Endothelial cell of umbilical vein (primary cell): ENCODE measurements at regions not wholly inside any gene's neighbourhood (a gene's known extent, or its start where the extent isn't known, plus 50 kb on each side); places are given as distances from the start of the nearest gene placed in this dataset.

Experiments
- BruUV-seq: library from RNA; stranded (reverse); fragments of 400-500 nt; replicated peaks from 2 replicates; lab custom pipeline; 2021; lab: Mats Ljungman, UMichigan
- CTCF ChIA-PET: fragments of 300-600, 350-600 bp; sonication (Branson Sonifier 250); formaldehyde crosslinking; loops from one replicate; lab custom pipeline; 2021; ENCODE audit warnings: antibody characterized with exemption, inconsistent platforms; lab: Charles Lee
- POLR2A ChIA-PET: fragments of 300-600, 350-600 bp; sonication (Branson Sonifier 250); formaldehyde crosslinking; loops from one replicate; lab custom pipeline; 2021; ENCODE audit warnings: antibody characterized with exemption, inconsistent platforms; lab: Charles Lee
- DNase-seq: peaks from one replicate; pipeline ENCODE4 v3.0.0-alpha.2; 2011; ENCODE audit warnings: low read depth, low spot score
- FAIRE-seq: peaks from 2 replicates; lab custom pipeline; 2011; peaks lifted over from hg19 to GRCh38; lab: Jason Lieb, UNC
- H2AFZ ChIP-seq: 2 replicates; pipeline ENCODE4 v1.6.0; 2012; ENCODE audit warnings: low read depth, low read length, control low read depth, inconsistent platforms
- H3K27ac ChIP-seq: 2 replicates; pipeline ENCODE4 v1.5.1; 2011; ENCODE audit warnings: low read depth, mild to moderate bottlenecking, control low read depth, low read length, moderate library complexity; ENCODE audit not compliant: insufficient read depth
- H3K27me3 ChIP-seq, 2 experiments: 2 replicates each; pipeline versions ENCODE4 v1.6.0 to v1.6.1; 2011; ENCODE audit warnings: low read length in 2 of 2, mixed read lengths in 1 of 2; ENCODE audit not compliant: control insufficient read depth in 2 of 2, insufficient read depth in 2 of 2
- H3K36me3 ChIP-seq, 2 experiments: 2 replicates in 1 of 2; 3 replicates in 1 of 2; pipeline ENCODE4 v1.5.1; 2011; ENCODE audit warnings: low read length in 2 of 2, mild to moderate bottlenecking in 1 of 2, moderate library complexity in 1 of 2; ENCODE audit not compliant: control insufficient read depth in 2 of 2, insufficient read depth in 2 of 2; ENCODE audit errors: extremely low read depth in 1 of 2
- H3K4me1 ChIP-seq: 3 replicates; pipeline ENCODE4 v1.5.1; 2011; ENCODE audit warnings: mild to moderate bottlenecking, low read length; ENCODE audit not compliant: control insufficient read depth, insufficient read depth; ENCODE audit errors: extremely low read depth
- H3K4me2 ChIP-seq: 2 replicates; pipeline ENCODE4 v1.6.1; 2011; ENCODE audit warnings: low read length, control low read depth, mixed read lengths; ENCODE audit not compliant: insufficient read depth
- H3K4me3 ChIP-seq, 3 experiments: fragments of 200-600 bp in 1 of 3; sonication (generic), shearing (Covaris generic) in 1 of 3; replicated peaks in 1 of 3; 2 replicates each; pipeline ENCODE4 v1.5.1; 2011 to 2016; ENCODE audit warnings: control low read depth in 3 of 3, low read length in 3 of 3, mild to moderate bottlenecking in 2 of 3, inconsistent platforms in 1 of 3, low read depth in 1 of 3, moderate library complexity in 1 of 3; ENCODE audit not compliant: insufficient read depth in 1 of 3
- H3K79me2 ChIP-seq: 2 replicates; pipeline ENCODE4 v1.6.0; 2012; ENCODE audit warnings: low read length, inconsistent platforms; ENCODE audit not compliant: control insufficient read depth, insufficient read depth
- H3K9ac ChIP-seq: replicated peaks from 2 replicates; pipeline ENCODE3; 2011; ENCODE audit warnings: low read length, control low read depth; ENCODE audit not compliant: insufficient read depth; ENCODE audit errors: extremely low read depth
- H3K9me1 ChIP-seq: replicated peaks from 3 replicates; pipeline ENCODE4 v1.6.0; 2011; ENCODE audit warnings: mild to moderate bottlenecking, low read length; ENCODE audit not compliant: control insufficient read depth, insufficient read depth; ENCODE audit errors: extremely low read depth
- H3K9me3 ChIP-seq: replicated peaks from 2 replicates; pipeline ENCODE4 v1.5.1; 2012; ENCODE audit warnings: low read length, inconsistent platforms; ENCODE audit not compliant: control insufficient read depth, insufficient read depth
- H4K20me1 ChIP-seq: replicated peaks from 2 replicates; pipeline ENCODE3; 2011; ENCODE audit warnings: mild to moderate bottlenecking, low read length; ENCODE audit not compliant: control insufficient read depth, insufficient read depth; ENCODE audit errors: extremely low read depth
- CTCF ChIP-seq, 2 donors: IDR thresholded peaks; 1 replicate in 1 of 2; 2 replicates in 1 of 2; pipeline ENCODE4 v1.5.1; 2011; ENCODE audit warnings: low read length in 2 of 2, mild to moderate bottlenecking in 2 of 2, moderate library complexity in 2 of 2, control low read depth in 1 of 2, inconsistent platforms in 1 of 2, low read depth in 1 of 2; ENCODE audit not compliant: insufficient read depth in 1 of 2; ENCODE audit errors: extremely low read depth in 1 of 2
- EZH2 ChIP-seq: IDR thresholded peaks from 2 replicates; pipeline ENCODE4 v1.6.1; 2012; ENCODE audit warnings: borderline replicate concordance, low read depth, mild to moderate bottlenecking, moderate library complexity, low read length, inconsistent platforms; ENCODE audit not compliant: severe bottlenecking
- FOS ChIP-seq: IDR thresholded peaks from 2 replicates; pipeline ENCODE4 v1.6.1; 2011; ENCODE audit warnings: mild to moderate bottlenecking, low read length, moderate library complexity, borderline replicate concordance; ENCODE audit not compliant: insufficient read depth
- GATA2 ChIP-seq: IDR thresholded peaks from 2 replicates; pipeline ENCODE4 v1.7.0; 2011; ENCODE audit warnings: low read depth, mild to moderate bottlenecking, moderate library complexity, mixed read lengths, low read length; ENCODE audit not compliant: insufficient read length, insufficient read depth
- JUN ChIP-seq: IDR thresholded peaks from 2 replicates; pipeline ENCODE4 v1.6.1; 2011; ENCODE audit warnings: borderline replicate concordance, low read depth; ENCODE audit not compliant: insufficient read length, insufficient read depth
- MAX ChIP-seq: IDR thresholded peaks from 2 replicates; pipeline ENCODE4 v1.6.1; 2011; ENCODE audit not compliant: insufficient read depth, insufficient read length
- MYC ChIP-seq: IDR thresholded peaks from one replicate; pipeline ENCODE4 v1.6.1; 2011; ENCODE audit warnings: mild to moderate bottlenecking, low read depth, low read length
- POLR2A ChIP-seq: IDR thresholded peaks from 2 replicates; pipeline ENCODE4 v1.6.1; 2012; ENCODE audit warnings: low read depth, mild to moderate bottlenecking, control low read depth, low read length
- POLR2AphosphoS5 ChIP-seq: IDR thresholded peaks from 2 replicates; pipeline ENCODE4 v1.6.1; 2012; ENCODE audit warnings: low read depth, mild to moderate bottlenecking, control low read depth, low read length, moderate library complexity; ENCODE audit not compliant: insufficient read depth
- dilution Hi-C: fragments of 300-500 bp; cut with MboI; formaldehyde crosslinking; loops from one replicate; pipeline ENCODE4 v1.15.0; 2019; ENCODE audit warnings: low sequenced_read_pairs; ENCODE audit not compliant: extremely low pct_ligation_motif_present
- intact Hi-C: fragments of 100-400 bp; cut with micrococcal nuclease; formaldehyde crosslinking; loops from one replicate; pipeline ENCODE4 v1.10.0; 2022

- no peaks in the 10 kb centered on the region for H3K9me1 ChIP-seq
- ChIA-PET CTCF (interaction anchor here (1.4 kb wide), 1 partner anchor 11 kb away, joined by 3 read pairs; no protein-coding TSS in a partner anchor), POLR2A (no interaction called here)
- no peaks in the 10 kb centered on the region for H3K27me3 ChIP-seq
- no peak for FAIRE-seq
- H4K20me1 ChIP-seq: no peaks in the 10 kb centered on the region
- intact Hi-C loops (no loop called here), dilution Hi-C loops (no loop called here)
- no peak for TF ChIP-seq GATA2
- no peak for TF ChIP-seq FOS
- TF ChIP-seq CTCF (IDR thresholded peaks at IDR 0.05; ENCODE audit: extremely low read depth in 1 of 2, insufficient read depth in 1 of 2, low read depth in 1 of 2, low read length in 2 of 2): no peak
- TF ChIP-seq POLR2A: no peak
- TF ChIP-seq MAX: no peak
- no peak for TF ChIP-seq EZH2
- TF ChIP-seq JUN: no peak
- TF ChIP-seq MYC: no peak
- TF ChIP-seq POLR2AphosphoS5: no peak
- H3K9me3 ChIP-seq: no peaks in the 10 kb centered on the region
- no peak overlapping the region for H3K4me2 ChIP-seq
- H3K36me3 ChIP-seq: no peaks in the 10 kb centered on the region
- H3K79me2 ChIP-seq: no peaks in the 10 kb centered on the region
- no peak overlapping the region for H3K27ac ChIP-seq
- H3K4me3 ChIP-seq: no peak overlapping the region
- no peak overlapping the region for H2AFZ ChIP-seq
- no peak overlapping the region for H3K9ac ChIP-seq
- no peaks in the 10 kb centered on the region for H3K4me1 ChIP-seq
- BruUV-seq: no TSS peak
- DNase-seq: no peak
Observed at GRCh38 chr1:82387012-82387366, 586.3 kb downstream of the ADGRL2 start.
